HL-60 (cell line): ENCODE measurements at regions not wholly inside any gene's neighbourhood (a gene's known extent, or its start where the extent isn't known, plus 50 kb on each side); places are given as distances from the start of the nearest gene placed in this dataset.

Experiments
- DNase-seq, 2 experiments: peaks; one replicate each; pipeline ENCODE4 v3.0.0-alpha.2; 2010 to 2020; ENCODE audit warnings: low read depth in 1 of 2, low spot score in 1 of 2
- H3K27ac ChIP-seq: fragments of 250-450 bp; sonication (Bioruptor Pico); replicated peaks from 2 replicates; pipeline ENCODE4 v1.5.1; 2020; ENCODE audit warnings: mild to moderate bottlenecking, moderate library complexity
- H3K27me3 ChIP-seq: fragments of 250-450 bp; sonication (Bioruptor Pico); 2 replicates; pipeline ENCODE4 v1.5.1; 2021; ENCODE audit warnings: mild to moderate bottlenecking, moderate library complexity; ENCODE audit not compliant: insufficient read depth, poor library complexity, severe bottlenecking
- H3K4me3 ChIP-seq: replicated peaks from 2 replicates; pipeline ENCODE4 v1.5.1; 2011; ENCODE audit warnings: mild to moderate bottlenecking, control low read depth, low read length; ENCODE audit not compliant: insufficient read depth
- CTCF ChIP-seq: IDR thresholded peaks from one replicate; pipeline ENCODE4 v1.5.1; 2011; ENCODE audit warnings: low read length, control low read depth, inconsistent platforms; ENCODE audit not compliant: insufficient read depth
- GABPA ChIP-seq: IDR thresholded peaks from 2 replicates; pipeline ENCODE4 v1.6.1; 2012; ENCODE audit warnings: low read depth
- POLR2AphosphoS5 ChIP-seq: IDR thresholded peaks from 2 replicates; pipeline ENCODE4 v1.6.1; 2012; ENCODE audit warnings: low read depth
- SPI1 ChIP-seq: IDR thresholded peaks from 2 replicates; pipeline ENCODE4 v1.6.1; 2012; ENCODE audit warnings: low read depth, mild to moderate bottlenecking, borderline replicate concordance
- TF ChIP-seq, protein P1 (sequence below): IDR thresholded peaks from 2 replicates; pipeline ENCODE4 v1.6.1; 2012; ENCODE audit warnings: low read depth; ENCODE audit not compliant: insufficient replicate concordance

GRCh38 chr5:52177193-52177592 is 610.5 kb upstream of the ITGA1 start:
- Histone ChIP-seq H3K27ac (no peak overlapping the region), H3K4me3 (no peak overlapping the region), H3K27me3 (no peaks in the 10 kb centered on the region)
- TF ChIP-seq CTCF (no peak), SPI1 (no peak), GABPA (no peak), POLR2AphosphoS5 (no peak)
- TF ChIP-seq, protein P1, sequence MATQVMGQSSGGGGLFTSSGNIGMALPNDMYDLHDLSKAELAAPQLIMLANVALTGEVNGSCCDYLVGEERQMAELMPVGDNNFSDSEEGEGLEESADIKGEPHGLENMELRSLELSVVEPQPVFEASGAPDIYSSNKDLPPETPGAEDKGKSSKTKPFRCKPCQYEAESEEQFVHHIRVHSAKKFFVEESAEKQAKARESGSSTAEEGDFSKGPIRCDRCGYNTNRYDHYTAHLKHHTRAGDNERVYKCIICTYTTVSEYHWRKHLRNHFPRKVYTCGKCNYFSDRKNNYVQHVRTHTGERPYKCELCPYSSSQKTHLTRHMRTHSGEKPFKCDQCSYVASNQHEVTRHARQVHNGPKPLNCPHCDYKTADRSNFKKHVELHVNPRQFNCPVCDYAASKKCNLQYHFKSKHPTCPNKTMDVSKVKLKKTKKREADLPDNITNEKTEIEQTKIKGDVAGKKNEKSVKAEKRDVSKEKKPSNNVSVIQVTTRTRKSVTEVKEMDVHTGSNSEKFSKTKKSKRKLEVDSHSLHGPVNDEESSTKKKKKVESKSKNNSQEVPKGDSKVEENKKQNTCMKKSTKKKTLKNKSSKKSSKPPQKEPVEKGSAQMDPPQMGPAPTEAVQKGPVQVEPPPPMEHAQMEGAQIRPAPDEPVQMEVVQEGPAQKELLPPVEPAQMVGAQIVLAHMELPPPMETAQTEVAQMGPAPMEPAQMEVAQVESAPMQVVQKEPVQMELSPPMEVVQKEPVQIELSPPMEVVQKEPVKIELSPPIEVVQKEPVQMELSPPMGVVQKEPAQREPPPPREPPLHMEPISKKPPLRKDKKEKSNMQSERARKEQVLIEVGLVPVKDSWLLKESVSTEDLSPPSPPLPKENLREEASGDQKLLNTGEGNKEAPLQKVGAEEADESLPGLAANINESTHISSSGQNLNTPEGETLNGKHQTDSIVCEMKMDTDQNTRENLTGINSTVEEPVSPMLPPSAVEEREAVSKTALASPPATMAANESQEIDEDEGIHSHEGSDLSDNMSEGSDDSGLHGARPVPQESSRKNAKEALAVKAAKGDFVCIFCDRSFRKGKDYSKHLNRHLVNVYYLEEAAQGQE = no peak
- DNase-seq = no peak

- no peaks in the 10 kb centered on the region for H3K27me3 ChIP-seq
- DNase-seq = no peak
- TF ChIP-seq GABPA = no peak
- no peak for TF ChIP-seq SPI1
- TF ChIP-seq CTCF = no peak
- TF ChIP-seq, protein P1 = no peak
- TF ChIP-seq POLR2AphosphoS5 = no peak
- H3K27ac ChIP-seq = no peak overlapping the region
- H3K4me3 ChIP-seq = no peak overlapping the region
These were observed 606.3 kb upstream of the ITGA1 start for GRCh38 chr5:52181403-52181802.

DNA sequence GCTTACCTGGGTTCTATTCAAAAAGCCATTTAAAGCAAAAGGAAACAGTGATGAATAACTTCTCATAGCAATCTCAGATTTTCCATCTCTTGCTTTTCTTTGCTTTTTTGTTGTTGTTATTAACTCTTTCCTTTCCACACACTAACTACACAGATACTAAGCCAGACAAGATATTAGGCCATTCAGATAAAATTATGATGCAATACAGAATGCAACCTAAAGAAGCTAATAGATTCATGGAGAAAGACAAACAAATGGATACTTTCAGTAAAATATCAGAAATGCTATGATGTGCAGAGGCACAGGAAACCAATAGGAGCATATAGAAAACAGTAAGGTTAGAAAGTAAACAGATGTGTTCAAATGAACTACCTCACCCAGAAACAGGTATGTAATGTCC is 597.0 kb upstream of the ITGA1 start:
- Histone ChIP-seq H3K27me3 (no peaks in the 10 kb centered on the region), H3K27ac (no peak overlapping the region), H3K4me3 (no peak overlapping the region)
- no peak for TF ChIP-seq GABPA
- TF ChIP-seq CTCF = no peak
- TF ChIP-seq, protein P1 = no peak
- no peak for DNase-seq
